Heart left ventricle (tissue), 16 donors: ENCODE measurements at regions not wholly inside any gene's neighbourhood (a gene's known extent, or its start where the extent isn't known, plus 50 kb on each side); places are given as distances from the start of the nearest gene placed in this dataset.

ENCODE experiments used
- ATAC-seq, 4 donors: fragments of 200-7000 bp; cut with Tn5 transposase; one replicate each; pipeline ENCODE4 v1.9.1; 2020 to 2022; ENCODE audit warnings: moderate library complexity in 4 of 4, mild to moderate bottlenecking in 3 of 4, moderate number of reproducible peaks in 1 of 4
- DNase-seq, 5 donors: peaks; one replicate each; pipeline ENCODE4 v3.0.0-alpha.2; 2020
- H3K27ac ChIP-seq, 12 donors: fragments of 200-600 bp; sonication (generic) in 4 of 12; one replicate each; pipeline versions ENCODE4 v1.5.0 to v1.8.0; 2016 to 2022; ENCODE audit warnings: mild to moderate bottlenecking in 2 of 12
- H3K27me3 ChIP-seq, 9 donors: fragments of 200-600 bp; sonication (generic) in 2 of 9; one replicate each; pipeline versions ENCODE4 v1.5.1 to v1.8.0; 2016 to 2022; ENCODE audit warnings: mild to moderate bottlenecking in 3 of 9
- H3K36me3 ChIP-seq, 9 donors: fragments of 200-600 bp; sonication (generic) in 2 of 9; one replicate each; pipeline versions ENCODE4 v1.5.0 to v1.8.0; 2018 to 2022; ENCODE audit warnings: mild to moderate bottlenecking in 2 of 9
- H3K4me1 ChIP-seq, 12 donors: fragments of 200-600 bp; sonication (generic) in 4 of 12; one replicate each; pipeline versions ENCODE4 v1.5.0 to v1.8.0; 2016 to 2022; ENCODE audit warnings: mild to moderate bottlenecking in 3 of 12
- H3K4me3 ChIP-seq, 12 donors: fragments of 200-600 bp; sonication (generic) in 4 of 12; one replicate each; pipeline versions ENCODE4 v1.5.0 to v1.8.0; 2017 to 2022; ENCODE audit warnings: mild to moderate bottlenecking in 9 of 12, moderate library complexity in 4 of 12
- H3K9me3 ChIP-seq, 12 donors: fragments of 200-600 bp; sonication (generic) in 4 of 12; one replicate each; pipeline versions ENCODE4 v1.5.0 to v1.8.0; 2016 to 2022; ENCODE audit warnings: mild to moderate bottlenecking in 1 of 12
- POLR2A ChIP-seq, 2 donors: fragments of 450-650 bp; IDR thresholded peaks; one replicate each; pipeline ENCODE4 v1.6.1; 2017; ENCODE audit warnings: antibody characterized with exemption in 2 of 2, mild to moderate bottlenecking in 2 of 2, moderate library complexity in 2 of 2
- WGBS, 4 donors: extraction: QIAGEN DNeasy Blood & Tissue Kit in 2 of 4; methylation state at CpG; one replicate each; pipeline versions ENCODE4 v1.1.5 to v1.1.7; 2013 to 2018; 5-methylcytosine and 5-hydroxymethylcytosine counted together
- intact Hi-C, 10 donors: fragments of 100-400 bp; cut with DNase I; formaldehyde crosslinking; loops; one replicate each; pipeline versions ENCODE4 v1.11.1 to v1.14.2; 2022
- TF ChIP-seq, protein P1 (sequence below), 12 donors: fragments of 200-600 bp; sonication (generic) in 4 of 12; IDR thresholded peaks; one replicate each; pipeline versions ENCODE4 v1.5.0 to v1.8.0; 2018 to 2022; ENCODE audit warnings: antibody characterized with exemption in 12 of 12, mild to moderate bottlenecking in 5 of 12
- donor health status: ischemic (EF 13 %, LVEDD 7.1; RV severe dilation, severe dysfunction).
- donor health status: healthy with polysubstance abuse.
- donor health status: DM: no; HTN: yes; CAD: no.
- donor health status: DM: no; HTN: no; CAD: no.
- donor health status: ischemic (EF 25% LVEDD 6.9; RV normal size, moderate dysfunction).
- donor health status: ischemic (EF 25% LVEDD 5.7; RV mildly dilated, moderate dysfunction).
- donor health status: healthy.
- donor health status: DM: yes; HTN: yes; CAD: no.
- donor health status: ischemic (EF 35%, LVEDD 5.7; RV mildly dilated, moderate dysfunction).
- donor health status: nonischemic (EF 11% LVEDD 7.7; RV severe dilation, severe dysfunction).
- donor health status: DM: yes; HTN: yes; CAD: no.
- donor health status: PGD.
- donor health status: ischemic (EF 29% LVEDD 5.4; RV normal size, mild dysfunction).
- donor health status: nonischemic (EF 23%, LVEDD 6.1; RV moderate dilation, normal function).

DNA sequence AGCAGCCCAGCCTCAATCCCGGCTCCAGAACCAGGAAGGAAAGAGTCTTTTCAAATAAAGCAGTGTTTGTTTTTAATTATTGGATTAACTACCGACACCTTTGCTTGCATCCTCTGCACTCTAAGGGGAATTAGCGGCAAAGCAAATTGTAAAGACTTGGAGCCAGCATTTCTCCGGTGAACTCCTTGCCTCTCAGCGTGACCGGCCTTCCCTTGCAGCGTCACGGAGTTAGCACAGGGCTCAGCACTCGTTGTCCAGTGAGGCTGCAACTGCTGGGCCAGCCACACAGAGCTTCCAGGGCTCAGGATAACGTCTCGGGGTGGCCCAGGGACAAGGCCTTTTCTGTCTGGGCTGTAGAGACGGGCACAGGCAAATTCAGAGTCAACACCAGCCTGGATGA lies 180.6 kb downstream of the OLFM1 start:
- H3K9me3 ChIP-seq: no peaks in the 10 kb centered on the region
- H3K36me3 ChIP-seq: no peaks in the 10 kb centered on the region
- DNase-seq (no peak), ATAC-seq (no peak)
- no peak overlapping the region for H3K4me3 ChIP-seq
- TF ChIP-seq POLR2A (IDR thresholded peaks at IDR 0.05): no peak
- TF ChIP-seq, protein P1, sequence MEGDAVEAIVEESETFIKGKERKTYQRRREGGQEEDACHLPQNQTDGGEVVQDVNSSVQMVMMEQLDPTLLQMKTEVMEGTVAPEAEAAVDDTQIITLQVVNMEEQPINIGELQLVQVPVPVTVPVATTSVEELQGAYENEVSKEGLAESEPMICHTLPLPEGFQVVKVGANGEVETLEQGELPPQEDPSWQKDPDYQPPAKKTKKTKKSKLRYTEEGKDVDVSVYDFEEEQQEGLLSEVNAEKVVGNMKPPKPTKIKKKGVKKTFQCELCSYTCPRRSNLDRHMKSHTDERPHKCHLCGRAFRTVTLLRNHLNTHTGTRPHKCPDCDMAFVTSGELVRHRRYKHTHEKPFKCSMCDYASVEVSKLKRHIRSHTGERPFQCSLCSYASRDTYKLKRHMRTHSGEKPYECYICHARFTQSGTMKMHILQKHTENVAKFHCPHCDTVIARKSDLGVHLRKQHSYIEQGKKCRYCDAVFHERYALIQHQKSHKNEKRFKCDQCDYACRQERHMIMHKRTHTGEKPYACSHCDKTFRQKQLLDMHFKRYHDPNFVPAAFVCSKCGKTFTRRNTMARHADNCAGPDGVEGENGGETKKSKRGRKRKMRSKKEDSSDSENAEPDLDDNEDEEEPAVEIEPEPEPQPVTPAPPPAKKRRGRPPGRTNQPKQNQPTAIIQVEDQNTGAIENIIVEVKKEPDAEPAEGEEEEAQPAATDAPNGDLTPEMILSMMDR (IDR thresholded peaks at IDR 0.05): no peak
- H3K4me1 ChIP-seq: no peaks in the 10 kb centered on the region
- no peak overlapping the region for H3K27ac ChIP-seq
- H3K27me3 ChIP-seq: peaks cover 0 to 60% (median 6%) of the 10 kb centered on the region in 9 donors
- WGBS, 4 donors: 61 to 70% (median 68%) methylated on average over 12 of the region's 12 CpGs
- intact Hi-C loops: no loop called here

DNA sequence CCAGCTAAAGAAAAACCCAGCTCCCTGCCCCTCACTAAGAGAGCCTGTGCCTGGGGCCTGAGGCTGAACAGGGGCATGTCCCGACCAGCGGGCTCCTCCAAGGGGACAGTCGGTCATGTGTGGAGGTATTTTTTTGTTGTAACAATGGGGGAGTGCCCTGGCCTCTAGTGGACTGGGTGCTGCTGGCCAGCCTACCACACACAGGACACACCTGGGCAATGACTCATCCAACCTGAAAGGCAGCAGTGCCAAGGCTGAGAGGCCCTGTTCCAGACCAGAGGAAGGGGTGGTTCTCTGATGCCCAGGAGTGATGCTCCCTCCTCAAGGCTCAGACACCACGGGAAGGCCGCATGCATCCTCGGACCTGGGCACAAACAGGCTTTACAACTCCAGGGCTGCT lies 181.5 kb downstream of the OLFM1 start:
- DNase-seq (no peak), ATAC-seq (no peak)
- 82 to 91% (median 87%) methylated on average over 3 to 6 of the region's 6 CpGs for WGBS, 4 donors
- Histone ChIP-seq H3K27ac (no peak overlapping the region), H3K4me3 (no peak overlapping the region), H3K36me3 (no peaks in the 10 kb centered on the region), H3K4me1 (no peaks in the 10 kb centered on the region), H3K9me3 (no peaks in the 10 kb centered on the region), H3K27me3 (peaks cover 0 to 64% (median 6%) of the 10 kb centered on the region in 9 donors)
- TF ChIP-seq, protein P1 (IDR thresholded peaks at IDR 0.05): no peak
- TF ChIP-seq POLR2A (IDR thresholded peaks at IDR 0.05): no peak
- intact Hi-C loops: no loop called here

DNA sequence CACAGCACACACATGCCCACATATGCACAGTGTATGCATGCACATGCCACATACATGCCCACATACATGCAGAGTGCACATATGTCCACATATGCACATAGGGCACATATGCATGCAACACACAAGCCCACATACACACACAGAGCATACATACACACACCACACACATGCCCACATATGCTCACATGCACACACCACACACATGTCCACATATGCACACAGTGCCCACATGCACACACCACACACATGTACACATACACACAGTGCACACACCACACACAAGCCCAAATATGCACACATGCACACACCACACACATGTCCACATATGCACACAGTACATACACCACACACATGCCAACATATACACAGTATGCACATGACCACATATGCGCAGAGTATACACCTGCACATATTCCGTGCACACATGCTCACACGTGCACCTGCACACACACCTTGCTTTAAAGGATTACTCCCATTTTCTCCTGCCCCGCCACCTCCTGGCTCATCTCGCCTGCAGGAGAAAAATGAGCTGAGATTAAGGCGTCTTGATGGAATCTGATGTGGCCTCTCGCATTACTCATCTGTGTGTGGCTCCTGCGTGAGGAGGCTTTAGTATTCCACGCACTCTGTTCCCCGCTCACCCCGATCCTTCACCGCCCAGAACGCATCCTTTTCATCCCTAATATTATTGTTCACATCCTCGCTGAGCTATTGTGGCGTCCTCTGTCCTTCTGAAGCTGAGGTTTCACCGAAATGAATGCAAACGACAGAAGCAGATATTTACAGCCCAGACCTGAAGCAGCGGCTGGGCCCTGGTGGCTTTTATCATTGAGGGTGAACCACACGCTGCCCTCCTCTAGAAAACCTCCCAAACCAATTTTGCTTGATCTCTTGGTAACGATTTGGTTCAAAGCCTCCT lies 182.7 kb downstream of the OLFM1 start:
- DNase-seq: no peak
- Histone ChIP-seq H3K27ac (no peak overlapping the region), H3K9me3 (no peaks in the 10 kb centered on the region), H3K27me3 (peaks cover 0 to 56% (median 6%) of the 10 kb centered on the region in 9 donors), H3K36me3 (no peaks in the 10 kb centered on the region), H3K4me1 (no peaks in the 10 kb centered on the region), H3K4me3 (no peak overlapping the region)
- intact Hi-C loops: no loop called here
- peak in 1 of 4 donors; percentile 25 for ATAC-seq
- WGBS, 4 donors: 82 to 88% (median 84%) methylated on average over 20 of the region's 20 CpGs
- TF ChIP-seq POLR2A (IDR thresholded peaks at IDR 0.05): no peak
- TF ChIP-seq, protein P1 (IDR thresholded peaks at IDR 0.05): no peak

DNA sequence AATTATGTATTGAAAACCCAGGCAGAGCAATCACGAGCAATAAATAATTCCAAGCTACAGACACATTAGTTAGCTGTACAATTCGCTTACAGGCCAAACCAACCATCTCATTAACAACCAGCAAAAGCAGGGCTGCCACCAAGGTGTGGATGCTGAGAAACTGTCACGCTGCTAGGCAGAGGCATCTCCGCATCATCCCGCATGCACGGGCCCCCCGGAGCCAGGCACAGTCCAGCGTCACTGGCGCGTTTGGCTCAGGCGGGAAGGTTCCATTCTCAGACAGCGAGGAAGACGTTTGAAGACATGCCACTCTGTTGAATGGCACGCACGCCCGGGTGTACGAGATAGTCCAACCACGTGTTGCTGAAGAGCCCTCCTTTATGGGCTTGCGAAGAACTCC lies 184.0 kb downstream of the OLFM1 start:
- ATAC-seq (no peak), DNase-seq (no peak)
- TF ChIP-seq, protein P1 (IDR thresholded peaks at IDR 0.05): no peak
- TF ChIP-seq POLR2A (IDR thresholded peaks at IDR 0.05): no peak
- Histone ChIP-seq H3K9me3 (no peaks in the 10 kb centered on the region), H3K27me3 (peaks cover 0 to 51% (median 2%) of the 10 kb centered on the region in 9 donors), H3K4me3 (no peak overlapping the region), H3K27ac (no peak overlapping the region), H3K4me1 (peaks cover 0 to 3% (median 0%) of the 10 kb centered on the region in 12 donors), H3K36me3 (no peaks in the 10 kb centered on the region)
- WGBS, 4 donors: 85 to 90% (median 87%) methylated on average over 19 of the region's 19 CpGs
- intact Hi-C loops: no loop called here
